ENCODE measurements at regions not wholly inside any gene's neighbourhood (a gene's known extent, or its start where the extent isn't known, plus 50 kb on each side); places are given as distances from the start of the nearest gene placed in this dataset.

- Histone ChIP-seq H3K9ac (ENCODE audit: low read depth, low read length) (no peak overlapping the region), H3K4me2 (ENCODE audit: insufficient read depth, low read length) (no peak overlapping the region), H3K4me1 (ENCODE audit: insufficient read depth, low read length) (no peaks in the 10 kb centered on the region), H3K27me3 (ENCODE audit: insufficient read depth, low read length, poor library complexity) (no peaks in the 10 kb centered on the region), H3K27ac (ENCODE audit: low read length) (no peak overlapping the region), H4K20me1 (ENCODE audit: insufficient read depth, low read length) (no peaks in the 10 kb centered on the region; the same call in 1 of the 2 replicates), H3K9me3 (ENCODE audit: insufficient read depth, low read length, severe bottlenecking) (no peaks in the 10 kb centered on the region), H3K79me2 (ENCODE audit: insufficient read depth, low read length) (no peaks in the 10 kb centered on the region), H3K36me3 (ENCODE audit: insufficient read depth, low read length) (no peaks in the 10 kb centered on the region), H3K4me3 (ENCODE audit: low read depth in 1 of 2, low read length in 2 of 2) (no peak overlapping the region), H2AFZ (ENCODE audit: low read depth, low read length) (no peak overlapping the region)
- ATAC-seq (ENCODE audit: insufficient read depth, low read depth) (no peak), DNase-seq (no peak)
- no peak for TF ChIP-seq EZH2 (IDR thresholded peaks at IDR 0.05; ENCODE audit: borderline replicate concordance, low read depth, low read length, severe bottlenecking)
- TF ChIP-seq CTCF (IDR thresholded peaks at IDR 0.05; ENCODE audit: borderline replicate concordance, extremely low read depth, low read length, poor library complexity, severe bottlenecking) = no peak
Measured at GRCh38 chr14:95436354-95436753, 80.1 kb downstream of the SYNE3 start.

- H3K27ac ChIP-seq (ENCODE audit: low read length) = no peak overlapping the region
- H3K4me2 ChIP-seq (ENCODE audit: insufficient read depth, low read length) = no peak overlapping the region
- no peak for TF ChIP-seq EZH2 (IDR thresholded peaks at IDR 0.05; ENCODE audit: borderline replicate concordance, low read depth, low read length, severe bottlenecking)
- no peak for TF ChIP-seq CTCF (IDR thresholded peaks at IDR 0.05; ENCODE audit: borderline replicate concordance, extremely low read depth, low read length, poor library complexity, severe bottlenecking)
- no peak overlapping the region for H3K9ac ChIP-seq (ENCODE audit: low read depth, low read length)
- no peaks in the 10 kb centered on the region for H4K20me1 ChIP-seq (ENCODE audit: insufficient read depth, low read length)
- no peaks in the 10 kb centered on the region for H3K36me3 ChIP-seq (ENCODE audit: insufficient read depth, low read length)
- no peak for ATAC-seq (ENCODE audit: insufficient read depth, low read depth)
- DNase-seq = no peak
- no peak overlapping the region for H2AFZ ChIP-seq (ENCODE audit: low read depth, low read length)
- H3K79me2 ChIP-seq (ENCODE audit: insufficient read depth, low read length) = no peaks in the 10 kb centered on the region
- H3K27me3 ChIP-seq (ENCODE audit: insufficient read depth, low read length, poor library complexity) = no peaks in the 10 kb centered on the region
- no peaks in the 10 kb centered on the region for H3K4me1 ChIP-seq (ENCODE audit: insufficient read depth, low read length)
- no peaks in the 10 kb centered on the region for H3K9me3 ChIP-seq (ENCODE audit: insufficient read depth, low read length, severe bottlenecking)
- H3K4me3 ChIP-seq (ENCODE audit: low read depth in 1 of 2, low read length in 2 of 2) = no peak overlapping the region
Measured at GRCh38 chr14:95434121-95434520, 82.3 kb downstream of the SYNE3 start.

- no peaks in the 10 kb centered on the region for H4K20me1 ChIP-seq (ENCODE audit: insufficient read depth, low read length)
- ATAC-seq (ENCODE audit: insufficient read depth, low read depth) = no peak
Measured at GRCh38 chr14:95433094-95433478, 83.4 kb downstream of the SYNE3 start.

More at GRCh38 chr14:95433094-95433478, 83.4 kb downstream of the SYNE3 start:
- Histone ChIP-seq H3K27me3 (ENCODE audit: insufficient read depth, low read length, poor library complexity) (no peaks in the 10 kb centered on the region), H3K36me3 (ENCODE audit: insufficient read depth, low read length) (no peaks in the 10 kb centered on the region), H3K9ac (ENCODE audit: low read depth, low read length) (no peak overlapping the region), H3K4me3 (ENCODE audit: low read depth in 1 of 2, low read length in 2 of 2) (no peak overlapping the region), H3K9me3 (ENCODE audit: insufficient read depth, low read length, severe bottlenecking) (no peaks in the 10 kb centered on the region), H3K4me2 (ENCODE audit: insufficient read depth, low read length) (no peak overlapping the region), H3K79me2 (ENCODE audit: insufficient read depth, low read length) (no peaks in the 10 kb centered on the region), H3K4me1 (ENCODE audit: insufficient read depth, low read length) (no peaks in the 10 kb centered on the region), H2AFZ (ENCODE audit: low read depth, low read length) (no peak overlapping the region), H3K27ac (ENCODE audit: low read length) (no peak overlapping the region)
- no peak for TF ChIP-seq CTCF (IDR thresholded peaks at IDR 0.05; ENCODE audit: borderline replicate concordance, extremely low read depth, low read length, poor library complexity, severe bottlenecking)
- TF ChIP-seq EZH2 (IDR thresholded peaks at IDR 0.05; ENCODE audit: borderline replicate concordance, low read depth, low read length, severe bottlenecking) = no peak
- DNase-seq = no peak

All from DND-41 (cell line).